Caki2 (cell line): ENCODE measurements at regions not wholly inside any gene's neighbourhood (a gene's known extent, or its start where the extent isn't known, plus 50 kb on each side); places are given as distances from the start of the nearest gene placed in this dataset.

ENCODE experiments used
- DNase-seq: peaks from one replicate; pipeline ENCODE4 v3.0.0-alpha.2; 2015; ENCODE audit warnings: low read depth
- in situ Hi-C: cut with HindIII; loops from 2 replicates; pipeline ENCODE4 v1.10.0; 2016; ENCODE audit warnings: low sequenced_read_pairs, low pct_unique_long_range_greater_than_20kb, mixed read lengths

DNA sequence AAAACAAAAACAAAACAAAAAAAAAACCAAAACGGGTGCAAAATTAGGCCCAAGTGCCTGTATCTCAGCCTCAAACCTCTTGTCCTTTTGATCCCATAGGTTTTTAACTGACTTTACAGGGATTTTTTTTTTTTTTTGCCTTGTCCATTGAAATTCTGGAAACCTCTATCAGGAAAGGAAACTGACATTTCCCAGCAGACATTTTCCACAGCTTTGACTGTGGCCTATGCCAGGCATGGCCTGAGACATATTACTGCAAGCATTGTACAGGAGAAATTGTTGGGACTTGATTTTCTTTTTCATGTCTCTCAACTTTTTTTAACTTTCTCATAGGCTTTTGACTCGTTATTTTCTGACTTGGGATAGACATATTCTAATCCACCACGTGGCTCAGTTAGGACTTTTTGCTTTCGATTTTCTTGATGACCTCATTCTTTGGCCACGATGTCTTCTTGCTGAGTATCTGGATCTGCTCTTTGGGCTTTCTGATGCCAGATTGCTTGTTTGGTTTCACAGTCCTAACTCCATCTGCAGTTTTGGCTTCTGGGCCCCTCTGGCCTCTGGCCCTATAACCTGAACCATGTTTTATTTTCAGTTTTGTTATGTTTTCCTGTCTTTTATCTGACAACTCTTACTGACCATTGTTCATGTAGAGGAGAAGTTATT is 336.1 kb upstream of the C11orf87 start:
- in situ Hi-C loops: no loop called here
- no peak for DNase-seq

DNA sequence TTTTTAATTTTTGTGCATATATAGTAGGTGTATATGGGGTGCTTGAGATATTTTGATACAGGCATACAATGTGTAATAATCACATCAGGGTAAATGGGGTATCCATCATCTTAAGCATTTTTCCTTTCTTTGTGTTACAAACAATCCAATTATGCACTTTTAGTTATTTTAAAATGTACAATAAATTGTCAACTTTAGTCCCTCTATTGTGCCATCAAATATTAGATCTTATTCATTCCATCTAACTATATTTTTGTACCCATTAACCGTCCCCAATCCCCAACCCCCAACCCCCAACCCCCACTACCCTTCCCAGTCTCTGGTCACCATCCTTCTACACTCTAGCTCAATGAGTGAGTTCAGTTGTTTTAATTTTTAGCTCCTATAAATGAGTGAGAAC is 335.1 kb upstream of the C11orf87 start:
- no peak for DNase-seq
- in situ Hi-C loops: no loop called here

DNA sequence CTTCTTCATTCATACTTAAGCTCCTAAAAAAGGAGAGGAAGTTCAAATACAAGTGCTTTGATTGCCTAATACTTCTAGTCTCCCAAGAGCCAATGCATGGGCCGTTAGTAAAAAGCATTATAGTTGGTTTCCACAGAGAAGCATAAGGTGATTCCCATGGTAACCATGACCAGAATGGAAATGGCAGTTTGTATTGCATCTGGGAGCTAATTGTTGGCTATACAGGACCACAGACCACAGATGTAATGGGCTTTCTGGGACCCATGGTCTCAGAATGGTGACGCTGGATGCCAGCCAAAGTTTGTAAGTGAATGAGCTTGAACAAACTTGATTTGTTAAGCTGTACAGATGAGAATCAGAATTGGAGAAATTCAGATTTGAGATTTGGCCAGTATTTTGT is 333.9 kb upstream of the C11orf87 start:
- no peak for DNase-seq
- in situ Hi-C loops: no loop called here

DNA sequence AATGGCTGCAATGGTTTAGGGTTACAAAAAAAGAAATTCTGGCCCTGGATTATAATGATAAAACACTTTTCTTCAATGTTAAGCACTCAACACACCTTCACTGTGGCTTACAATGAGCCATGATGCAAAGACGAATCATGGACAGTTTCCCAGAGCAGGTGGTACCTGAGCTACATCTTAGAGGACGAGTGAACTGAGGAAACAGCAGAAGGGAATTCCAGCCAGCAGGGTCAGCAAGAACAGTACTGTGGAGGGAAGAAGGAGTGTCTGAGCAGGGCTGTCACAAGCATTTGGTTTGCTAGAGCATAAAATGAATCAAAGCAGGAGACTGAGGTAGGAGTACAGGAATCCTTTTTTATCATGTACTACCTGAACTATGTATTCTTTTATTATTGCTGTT is 332.8 kb upstream of the C11orf87 start:
- DNase-seq: no peak
- in situ Hi-C loops: no loop called here

DNA sequence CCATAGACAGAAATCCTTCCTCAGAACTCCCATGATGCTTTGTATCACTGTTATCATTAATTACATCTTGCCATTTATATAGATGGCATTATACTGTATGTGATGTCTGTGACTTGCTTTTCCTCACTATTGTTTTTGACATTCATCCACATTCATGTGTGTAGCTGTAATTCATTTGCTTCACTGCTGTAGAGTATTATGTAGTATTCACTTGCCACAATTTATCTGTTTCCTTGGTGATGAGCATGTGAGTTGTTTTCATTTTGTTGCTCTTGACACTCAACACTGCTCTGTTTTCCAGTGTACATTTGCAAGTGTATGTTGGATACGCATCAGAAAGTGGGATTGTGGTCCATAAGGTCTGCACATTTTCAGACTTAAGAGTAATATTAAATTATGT is 328.6 kb upstream of the C11orf87 start:
- no peak for DNase-seq
- in situ Hi-C loops: no loop called here

DNA sequence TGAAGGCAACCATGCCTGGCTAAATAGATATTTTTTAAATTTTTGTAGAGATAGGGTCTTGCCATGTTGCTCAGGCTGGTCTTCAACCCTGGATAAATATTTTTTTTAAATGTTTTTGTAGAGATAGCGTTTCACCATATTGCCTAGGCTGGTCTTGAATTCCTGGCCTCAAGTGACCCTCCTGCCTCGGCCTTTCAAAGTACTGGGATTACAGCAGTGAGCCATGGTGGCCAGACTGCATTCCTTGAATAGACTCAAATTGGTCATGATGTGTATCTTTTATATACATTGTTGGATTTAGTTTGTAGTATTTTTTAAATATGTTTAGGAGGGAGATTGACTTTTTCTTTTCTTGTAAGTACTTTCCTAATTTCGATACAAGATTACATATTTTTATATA is 325.7 kb upstream of the C11orf87 start:
- DNase-seq: no peak
- in situ Hi-C loops: no loop called here

DNA sequence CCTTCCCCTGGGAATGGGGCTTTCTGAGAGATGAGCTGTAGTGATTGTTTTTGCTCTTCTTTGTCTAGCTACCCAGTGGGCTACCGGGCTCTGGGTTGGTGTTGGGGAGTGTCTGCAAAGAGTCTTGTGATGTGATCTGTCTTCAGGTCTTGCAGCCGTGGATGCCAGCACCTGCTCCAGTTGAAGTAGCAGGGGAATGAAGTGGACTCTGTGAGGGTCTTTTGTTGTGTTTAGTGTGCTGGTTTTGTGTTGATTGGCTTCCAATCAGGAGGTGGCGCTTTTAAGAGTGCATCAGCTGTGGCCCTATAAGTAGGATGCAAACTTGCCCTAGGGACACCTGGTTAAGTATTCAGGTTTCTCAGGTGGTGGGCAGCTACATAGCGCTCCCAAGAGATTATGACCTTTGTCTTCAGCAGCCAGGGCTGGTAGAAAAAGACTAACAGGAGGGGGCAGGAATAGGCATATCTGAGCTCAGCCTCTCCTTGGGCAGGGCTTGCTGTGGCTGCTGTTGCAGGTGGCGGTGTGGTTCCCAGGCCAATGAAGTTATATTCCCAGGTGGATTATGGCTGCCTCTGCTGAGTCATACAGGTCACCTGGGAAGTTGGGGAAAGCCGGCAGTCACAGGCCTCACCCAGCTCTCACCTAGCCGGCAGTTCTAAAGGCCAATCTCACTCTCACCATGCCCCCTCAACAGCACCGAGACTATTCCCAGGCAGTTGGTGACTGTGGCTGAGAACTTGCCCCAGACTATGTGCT is 315.7 kb upstream of the C11orf87 start:
- in situ Hi-C loops: no loop called here
- DNase-seq: no peak

DNA sequence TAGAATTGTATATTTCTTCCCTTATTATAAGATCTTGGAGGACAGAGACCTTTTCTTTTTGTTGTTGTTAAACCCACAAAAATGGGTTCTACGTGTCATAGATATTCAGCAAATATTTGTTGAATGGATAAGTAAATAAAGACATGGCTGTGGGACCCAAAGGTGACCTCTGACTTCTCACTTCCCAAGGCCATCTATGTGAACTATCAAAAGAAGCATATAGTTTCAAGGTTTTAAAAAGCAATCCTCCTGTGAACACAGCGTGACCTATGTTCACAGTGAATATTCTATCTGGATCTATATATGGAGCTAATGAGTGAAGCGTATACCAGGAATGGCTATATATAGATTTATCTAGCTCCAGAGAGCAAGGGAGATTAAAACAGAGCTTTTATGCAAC is 312.8 kb upstream of the C11orf87 start:
- DNase-seq: no peak
- in situ Hi-C loops: no loop called here

DNA sequence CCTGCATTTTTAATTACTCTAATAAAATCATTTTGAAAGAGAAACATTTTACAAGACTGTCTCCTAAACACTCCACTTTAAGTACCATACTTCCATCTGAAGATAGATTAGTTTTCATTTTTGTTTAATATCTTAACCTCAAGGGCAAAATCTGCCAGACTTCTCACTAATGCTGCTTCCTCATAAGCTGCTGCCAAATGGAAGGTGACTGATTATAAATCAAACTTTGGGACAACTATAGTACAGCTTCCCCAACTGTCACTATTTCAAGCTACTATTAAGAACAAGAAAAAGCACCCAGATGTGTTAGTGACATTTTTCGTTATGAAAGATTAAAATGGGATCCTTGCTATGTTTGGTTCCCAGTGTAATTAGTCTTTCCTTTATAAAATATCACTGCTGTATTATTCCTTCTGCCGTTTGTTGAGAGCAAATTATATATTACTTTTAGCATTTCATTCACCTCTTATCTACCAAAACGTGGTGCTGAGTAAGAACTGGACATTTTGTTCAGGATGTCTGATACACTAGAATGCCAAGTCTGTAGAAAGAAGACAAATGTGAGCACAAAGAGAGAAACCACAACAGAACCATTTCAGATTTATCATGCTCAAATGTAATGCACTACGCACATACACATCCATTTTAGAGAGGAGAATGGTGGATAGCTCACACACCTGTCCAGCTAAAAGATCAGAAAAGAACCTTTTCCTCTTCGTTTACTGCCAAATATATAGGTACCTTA is 312.2 kb upstream of the C11orf87 start:
- DNase-seq: no peak
- in situ Hi-C loops: no loop called here

DNA sequence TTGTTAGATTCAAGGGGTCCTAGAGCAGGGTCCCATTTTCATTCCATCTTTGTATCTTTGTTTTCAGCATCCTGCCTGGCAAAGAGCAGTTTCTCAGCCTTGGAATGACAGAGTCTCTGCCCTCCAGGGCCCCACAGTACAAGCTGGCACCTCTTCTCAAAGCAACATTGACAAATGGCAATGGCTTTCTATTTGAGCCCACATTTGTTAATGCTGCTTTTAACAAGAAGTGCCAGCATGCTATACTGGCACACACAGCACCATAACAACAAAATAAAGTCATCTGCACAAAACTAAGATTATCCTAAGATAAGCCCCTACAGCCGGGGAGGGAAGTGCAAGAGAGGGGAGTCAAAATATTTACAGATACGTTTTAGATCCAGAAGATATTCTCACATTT is 309.7 kb upstream of the C11orf87 start:
- no peak for DNase-seq
- in situ Hi-C loops: no loop called here

DNA sequence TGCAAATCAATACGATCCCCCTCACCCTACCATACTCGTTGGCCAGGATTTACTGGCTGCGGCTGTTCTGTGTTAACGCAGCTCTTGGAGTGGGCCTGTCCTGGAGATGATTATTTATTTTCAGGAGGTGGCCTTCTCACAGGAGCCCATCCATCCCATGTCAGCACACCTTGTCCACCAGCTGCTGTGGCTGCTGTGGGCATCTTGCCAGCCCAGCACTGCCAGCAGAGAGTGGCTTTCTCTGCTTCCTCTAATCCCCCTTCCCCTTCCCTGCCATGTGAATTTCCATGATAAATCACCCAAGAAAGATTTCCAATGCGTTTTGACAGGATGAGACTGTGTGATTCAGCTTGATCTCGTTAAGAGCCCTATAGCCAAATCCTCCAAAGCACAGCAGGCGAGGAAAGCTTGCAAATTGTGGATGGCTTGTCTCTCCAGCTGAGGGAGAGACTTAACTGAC is 309.1 kb upstream of the C11orf87 start:
- in situ Hi-C loops: no loop called here
- no peak for DNase-seq

DNA sequence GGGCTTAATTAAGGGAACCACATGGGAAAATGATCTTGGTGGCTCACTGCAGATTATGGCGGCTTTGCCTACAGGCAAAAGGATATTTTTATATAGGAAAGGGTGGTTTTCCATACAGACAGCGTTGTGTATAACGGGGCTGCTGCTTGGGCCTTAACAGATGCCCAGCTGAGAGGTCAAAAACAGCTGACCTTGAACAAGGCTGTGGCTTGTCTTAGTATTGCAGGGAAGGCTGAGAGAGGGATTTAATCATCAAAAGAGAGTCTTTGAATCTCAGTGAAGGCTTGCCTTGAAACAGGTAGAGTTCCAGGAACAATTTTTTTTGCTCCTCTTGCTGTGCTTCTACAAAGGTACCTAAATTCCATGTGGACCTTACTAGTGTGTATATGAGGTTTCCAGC is 301.6 kb upstream of the C11orf87 start:
- in situ Hi-C loops: no loop called here
- DNase-seq: no peak

DNA sequence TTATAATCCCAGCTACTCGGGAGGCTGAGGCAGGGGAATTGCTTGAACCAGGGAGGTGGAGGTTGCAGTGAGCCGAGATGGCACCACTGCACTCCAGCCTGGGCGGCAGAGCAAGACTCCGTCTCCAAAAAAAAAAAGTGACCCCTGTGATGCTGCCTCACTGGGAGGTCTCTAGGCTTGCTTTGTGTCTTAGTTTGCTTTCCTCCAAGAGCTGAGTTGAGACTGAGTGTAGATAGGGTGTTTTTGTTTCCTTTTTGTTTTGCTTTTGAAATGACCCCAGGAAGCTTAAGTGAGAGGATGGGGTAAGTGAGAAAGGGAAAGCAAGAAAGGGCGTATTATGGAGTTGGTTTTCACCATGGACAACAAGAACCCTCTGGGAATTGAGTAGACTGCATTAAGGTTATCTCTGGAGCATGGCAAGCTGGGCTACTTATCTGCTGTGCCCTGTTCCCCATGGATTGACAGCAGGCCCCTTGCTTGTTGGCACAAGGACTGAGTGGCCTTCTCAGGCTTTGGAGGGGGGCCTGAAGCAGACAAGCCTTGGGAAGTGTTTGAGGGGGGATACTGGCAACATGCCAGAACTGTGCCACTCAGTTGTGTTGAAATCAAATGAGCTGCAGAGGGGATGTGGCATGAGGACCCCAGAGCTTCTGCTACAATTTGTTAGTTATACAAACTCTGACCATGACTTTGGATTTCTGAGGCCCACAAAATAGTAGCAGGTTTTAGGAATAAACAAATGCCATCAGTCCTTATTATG is 300.6 kb upstream of the C11orf87 start:
- in situ Hi-C loops: no loop called here
- DNase-seq: no peak

DNA sequence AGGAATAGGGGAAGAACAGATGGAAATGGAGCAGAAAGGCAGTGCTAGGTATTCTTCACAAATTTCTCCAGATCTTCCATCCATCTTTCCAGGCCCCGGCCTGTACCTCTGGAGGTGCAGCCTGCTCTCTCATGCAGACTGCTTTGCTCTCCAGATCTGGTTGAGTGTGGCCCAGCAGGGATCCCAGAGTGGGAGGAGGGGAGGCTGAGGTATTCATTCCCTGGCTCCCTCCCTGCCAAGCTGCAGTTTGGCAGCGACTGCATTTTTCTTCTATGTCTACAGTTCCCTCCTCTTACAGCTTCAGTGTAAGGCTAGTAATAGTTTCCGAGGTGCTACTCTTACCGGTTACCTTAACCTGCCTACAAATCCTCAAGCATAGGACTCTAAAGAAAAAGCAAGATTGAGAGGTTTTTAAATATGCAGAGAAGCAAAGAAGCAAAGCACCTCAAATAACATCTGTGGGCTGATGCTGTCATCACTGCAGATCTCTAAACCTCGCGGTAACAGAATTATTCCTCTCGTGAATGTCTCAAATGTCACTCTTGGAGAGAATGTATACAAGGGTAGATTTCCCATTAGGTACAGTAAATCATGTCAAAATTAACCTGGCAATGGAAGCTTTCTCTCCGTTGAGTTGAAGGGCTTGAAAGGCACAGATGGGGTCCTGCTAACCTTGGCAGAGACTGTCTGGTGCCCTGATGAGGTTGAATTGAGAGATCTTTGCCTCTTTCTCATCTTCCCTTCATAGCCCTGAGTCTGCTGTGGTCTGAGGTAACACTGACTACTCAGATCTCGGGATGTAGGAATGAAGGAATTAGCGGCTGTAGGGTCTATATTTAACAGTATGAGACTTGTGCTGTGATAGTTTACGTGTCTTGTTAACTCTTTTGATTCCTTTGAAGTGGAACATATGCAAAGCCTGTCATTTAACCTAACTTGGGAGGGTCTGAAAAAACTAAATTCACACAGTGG is 297.9 kb upstream of the C11orf87 start:
- in situ Hi-C loops: no loop called here
- DNase-seq: no peak

DNA sequence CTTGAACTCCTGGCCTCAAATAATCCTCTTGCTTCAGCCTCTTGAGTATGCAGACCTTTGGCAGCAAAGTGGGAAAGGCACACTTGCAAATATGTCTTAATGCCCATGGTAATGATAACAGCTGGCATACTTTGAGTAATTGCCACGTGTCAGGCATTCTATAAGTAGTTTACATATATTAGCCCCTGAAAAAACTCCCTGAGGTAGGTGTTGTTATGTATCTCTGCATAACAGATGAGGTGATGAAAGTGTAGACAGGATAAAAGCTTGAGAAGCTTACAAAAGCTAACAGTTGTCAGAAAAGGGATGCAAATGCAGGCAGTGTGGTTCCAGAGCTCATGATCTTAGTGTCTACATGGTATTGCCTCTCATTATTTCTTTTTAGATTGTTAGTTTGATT is 291.1 kb upstream of the C11orf87 start:
- no peak for DNase-seq
- in situ Hi-C loops: no loop called here

DNA sequence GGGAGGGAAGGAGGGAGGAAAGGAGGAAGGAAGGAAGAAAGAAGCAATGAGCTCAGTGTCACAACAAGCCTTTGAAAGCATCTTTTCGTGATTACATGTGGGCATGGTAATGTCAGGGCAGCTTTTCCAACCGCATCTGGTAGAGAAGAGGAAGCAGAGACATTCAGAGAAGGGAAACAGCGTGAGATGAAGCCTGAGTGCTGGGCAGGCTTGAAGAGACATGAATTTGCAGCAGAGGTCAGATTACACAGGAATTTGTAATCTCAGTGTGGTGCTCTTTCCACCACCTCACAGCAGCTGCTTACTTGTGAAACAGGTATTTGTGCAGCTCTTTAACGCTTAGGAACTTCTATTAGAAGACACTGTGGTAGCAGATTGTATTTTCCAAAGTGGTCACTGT is 289.5 kb upstream of the C11orf87 start:
- in situ Hi-C loops: no loop called here
- no peak for DNase-seq

DNA sequence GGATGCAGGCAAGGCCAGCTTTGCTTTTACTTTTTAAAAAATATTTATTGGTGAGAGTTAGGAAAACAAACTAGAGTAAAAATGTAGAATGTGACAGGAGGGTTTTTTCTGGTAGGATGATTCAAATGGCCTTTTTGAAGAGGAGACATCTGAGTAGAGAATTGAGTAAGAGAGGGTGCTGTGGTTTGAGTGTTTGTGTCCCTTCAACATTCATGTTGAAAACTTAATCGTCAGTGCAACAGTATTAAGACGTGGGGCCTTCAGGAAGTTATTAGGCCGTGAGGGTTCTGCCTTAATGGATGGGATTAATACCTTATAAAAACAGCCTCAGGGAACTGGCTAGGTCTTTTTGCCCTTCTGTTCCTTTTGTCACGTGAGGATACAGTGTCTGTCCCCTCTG is 288.8 kb upstream of the C11orf87 start:
- no peak for DNase-seq
- in situ Hi-C loops: no loop called here

DNA sequence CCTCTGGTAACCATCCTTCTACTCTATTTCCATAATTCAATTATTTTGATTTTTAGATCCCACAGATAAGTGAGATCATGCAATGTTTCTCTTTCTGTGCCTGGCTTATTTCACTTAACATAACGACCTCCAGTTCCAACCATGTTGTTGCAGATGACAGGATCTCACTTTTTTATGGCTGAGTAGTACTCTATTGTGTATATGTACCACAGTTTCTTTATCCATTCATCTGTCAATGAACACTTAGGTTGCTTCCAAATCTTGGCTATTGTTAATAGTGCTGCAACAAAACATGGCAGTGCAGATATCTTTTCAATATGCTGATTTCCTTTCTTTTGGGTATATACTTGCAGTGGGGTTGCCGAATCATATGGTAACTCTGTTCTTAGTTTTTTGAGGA is 286.4 kb upstream of the C11orf87 start:
- in situ Hi-C loops: no loop called here
- no peak for DNase-seq
